ENCODE measurements at regions not wholly inside any gene's neighbourhood (a gene's known extent, or its start where the extent isn't known, plus 50 kb on each side); places are given as distances from the start of the nearest gene placed in this dataset.

- intact Hi-C loops (cut with DNase I), result no loop called here
- H3K4me3 ChIP-seq, result no peak overlapping the region
- H3K36me3 ChIP-seq, result no peaks in the 10 kb centered on the region
- no peaks in the 10 kb centered on the region for H3K9me3 ChIP-seq
- WGBS, 2 donors, result 88 to 90% methylated on average over 7 of the region's 7 CpGs
- TF ChIP-seq CTCF (IDR thresholded peaks at IDR 0.05), result no peak
- no peak overlapping the region for H3K27ac ChIP-seq
- ATAC-seq, result no peak
- no peaks in the 10 kb centered on the region for H3K27me3 ChIP-seq
- no peak for DNase-seq
- H3K4me1 ChIP-seq, result peaks cover 0 to 10% (median 0%) of the 10 kb centered on the region in 9 donors
Observed at GRCh38 chr10:3535001-3535400, 250.0 kb downstream of the KLF6 start.

DNA sequence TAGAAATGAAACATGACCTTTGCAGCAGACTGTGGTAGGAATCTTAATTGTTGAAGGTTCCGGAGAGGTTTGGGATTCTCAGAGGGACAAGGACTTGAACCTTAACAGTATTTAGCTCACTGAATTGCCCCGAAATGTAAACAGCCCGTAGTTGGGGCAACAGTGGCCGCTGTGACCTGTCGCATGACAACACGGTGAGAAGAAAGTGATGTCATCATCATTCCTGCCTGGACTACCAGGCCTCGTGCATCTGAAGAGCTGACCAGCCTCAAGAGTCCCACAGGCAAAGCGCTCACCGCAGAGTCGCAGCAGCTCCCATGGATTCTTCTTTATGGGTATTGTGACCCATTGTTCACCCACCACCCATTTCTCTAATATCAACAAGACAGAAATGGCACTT lies 250.6 kb downstream of the KLF6 start:
- Histone ChIP-seq H3K4me1 (peaks cover 0 to 12% (median 5%) of the 10 kb centered on the region in 9 donors), H3K27me3 (no peaks in the 10 kb centered on the region), H3K27ac (no peak overlapping the region), H3K4me3 (no peak overlapping the region), H3K9me3 (no peaks in the 10 kb centered on the region), H3K36me3 (no peaks in the 10 kb centered on the region)
- no peak for TF ChIP-seq CTCF (IDR thresholded peaks at IDR 0.05)
- ATAC-seq, result no peak
- intact Hi-C loops (cut with DNase I), result no loop called here
- WGBS, 2 donors, result 95 to 96% methylated on average over 10 of the region's 10 CpGs
- no peak for DNase-seq

- Histone ChIP-seq H3K27me3 (no peaks in the 10 kb centered on the region), H3K4me1 (peaks cover 0 to 19% (median 15%) of the 10 kb centered on the region in 9 donors), H3K36me3 (no peaks in the 10 kb centered on the region), H3K4me3 (no peak overlapping the region), H3K27ac (no peak overlapping the region), H3K9me3 (no peaks in the 10 kb centered on the region)
- TF ChIP-seq CTCF (IDR thresholded peaks at IDR 0.05), result no peak
- intact Hi-C loops (cut with DNase I), result no loop called here
- WGBS, 2 donors, result 92 to 93% methylated on average over 3 of the region's 3 CpGs
- ATAC-seq, result no peak
- DNase-seq, result no peak
Observed at GRCh38 chr10:3533296-3533695, 251.7 kb downstream of the KLF6 start.

- Histone ChIP-seq H3K9me3 (no peaks in the 10 kb centered on the region), H3K36me3 (no peaks in the 10 kb centered on the region), H3K27ac (no peak overlapping the region), H3K27me3 (no peaks in the 10 kb centered on the region), H3K4me1 (peaks cover 0 to 25% (median 21%) of the 10 kb centered on the region in 9 donors), H3K4me3 (no peak overlapping the region)
- no peak for TF ChIP-seq CTCF (IDR thresholded peaks at IDR 0.05)
- ATAC-seq (no peak), DNase-seq (no peak)
- intact Hi-C loops (cut with DNase I), result no loop called here
- WGBS, 2 donors, result 95 to 97% methylated on average over 12 of the region's 12 CpGs
Observed at GRCh38 chr10:3532644-3533043, 252.4 kb downstream of the KLF6 start.
